Umbilical cord (tissue), 1 donor: ENCODE measurements at regions not wholly inside any gene's neighbourhood (a gene's known extent, or its start where the extent isn't known, plus 50 kb on each side); places are given as distances from the start of the nearest gene placed in this dataset.
"Not testable (repeated sequence)": the region's sequence is repeated elsewhere in the genome, so short reads cannot be mapped to it uniquely, and the experiment has no call there.

Experiments
- DNase-seq: peaks from one replicate; pipeline ENCODE4 v3.0.0-alpha.2; 2015; ENCODE audit warnings: low spot score

DNA sequence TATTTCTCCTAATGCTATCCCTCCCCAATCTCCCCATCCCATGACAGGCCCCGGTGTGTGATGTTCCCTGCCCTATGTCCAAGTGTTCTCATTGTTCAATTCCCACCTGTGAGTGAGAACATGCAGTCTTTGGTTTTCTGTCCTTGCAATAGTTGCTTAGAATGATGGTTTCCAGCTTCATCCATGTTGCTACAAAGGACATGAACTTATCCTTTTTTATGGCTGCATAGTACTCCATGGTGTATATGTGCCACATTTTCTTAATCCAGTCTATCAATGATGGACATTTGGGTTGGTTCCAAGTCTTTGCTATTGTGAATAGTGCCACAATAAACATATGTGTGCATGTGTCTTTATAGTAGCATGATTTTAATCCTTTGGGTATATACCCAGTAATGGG is 51.3 kb upstream of the RIOK2 start:
- not testable (repeated sequence) for DNase-seq

DNA sequence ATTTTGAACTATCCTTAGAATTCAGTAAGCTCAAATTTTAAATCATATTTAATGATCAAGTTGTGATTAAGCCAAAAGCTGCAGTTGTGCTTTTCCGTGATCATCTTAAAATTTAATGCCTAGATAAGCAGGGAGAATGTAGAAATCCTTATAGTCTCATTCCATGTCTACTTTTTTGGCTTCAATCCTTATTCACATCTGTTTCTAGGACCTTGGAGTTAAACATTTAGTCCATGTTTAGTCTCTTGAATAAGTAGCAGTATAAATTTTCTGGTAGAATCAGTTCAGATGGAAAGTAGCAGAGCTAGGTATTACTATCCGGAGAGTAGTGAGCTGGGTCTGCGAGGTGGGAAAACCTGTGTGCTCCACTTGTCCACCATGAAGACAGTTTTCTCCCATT is 59.3 kb upstream of the RIOK2 start:
- peak; percentile 45 for DNase-seq

DNA sequence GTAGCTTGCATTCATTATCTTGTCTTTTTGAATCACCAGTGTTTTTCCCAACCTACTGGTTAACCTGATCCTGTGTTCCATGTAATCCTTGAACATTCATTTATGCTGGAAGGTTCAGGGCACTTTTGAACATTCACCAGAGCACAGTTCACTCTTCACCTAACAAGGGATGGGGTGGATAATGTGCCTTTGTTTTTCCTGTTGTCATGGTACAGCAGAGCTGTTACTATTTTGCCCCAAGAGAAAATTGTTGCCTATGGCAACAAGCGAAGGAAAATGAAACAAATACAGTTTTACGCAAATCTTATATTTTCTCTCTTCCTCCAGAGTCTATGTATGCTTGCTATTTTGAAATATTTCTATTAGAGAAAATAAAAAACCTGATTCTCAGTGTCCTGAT is 60.3 kb upstream of the RIOK2 start:
- no peak for DNase-seq

DNA sequence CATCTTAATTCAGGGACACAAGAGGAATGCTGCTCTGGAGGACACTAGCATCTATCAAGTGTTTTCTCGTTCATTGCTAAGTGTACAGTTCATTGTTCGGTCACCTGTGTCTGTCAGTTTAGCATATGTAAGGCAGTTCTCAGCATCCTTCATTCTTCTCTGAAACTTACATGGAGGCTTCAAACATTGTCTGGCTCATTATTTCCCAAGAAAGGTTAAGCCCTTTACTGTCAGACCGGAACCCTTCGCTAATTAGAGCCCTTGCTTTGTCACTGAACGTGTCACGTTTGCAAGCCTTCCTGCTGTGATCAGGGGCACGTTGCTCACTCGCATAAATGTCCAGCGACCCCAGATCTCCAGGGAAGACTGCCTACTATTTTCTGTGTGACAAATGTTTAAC is 62.3 kb upstream of the RIOK2 start:
- DNase-seq: no peak

DNA sequence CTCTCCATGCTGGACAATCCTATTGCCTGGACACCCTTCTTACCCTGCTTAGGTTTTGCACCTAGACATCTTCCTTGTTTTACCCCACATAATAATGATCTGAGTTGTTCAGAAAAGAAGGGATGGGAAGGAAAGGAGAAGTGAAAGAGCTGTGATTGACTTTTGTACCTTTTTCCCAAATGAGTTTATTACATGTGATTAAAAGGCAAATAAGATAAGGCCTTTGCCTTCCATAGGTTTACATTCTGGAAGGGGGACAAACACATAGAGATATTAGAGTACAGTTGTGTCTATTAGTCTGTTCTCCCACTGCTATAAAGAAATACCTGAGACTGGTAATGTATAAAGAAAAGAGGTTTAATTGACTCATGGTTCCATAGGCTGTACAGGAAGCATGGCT is 67.1 kb upstream of the RIOK2 start:
- DNase-seq: no peak

DNA sequence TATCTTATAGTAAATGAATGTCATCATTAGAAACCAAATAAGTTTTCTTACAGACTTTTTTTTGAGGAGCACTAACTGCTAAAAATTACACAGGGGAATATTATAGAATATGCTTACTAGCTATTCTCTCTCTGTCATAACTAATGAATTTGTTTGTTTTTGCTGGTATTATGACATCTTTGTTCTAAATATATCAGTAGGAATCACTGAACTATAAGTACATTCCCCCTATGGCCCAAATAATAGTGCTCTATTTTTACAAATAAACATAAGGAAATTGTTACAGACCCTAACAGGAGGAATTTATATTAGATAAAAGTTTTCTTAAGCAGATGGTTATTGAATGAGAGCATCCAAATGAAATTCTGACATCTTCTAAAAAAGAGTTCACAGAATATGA is 83.0 kb upstream of the RIOK2 start:
- DNase-seq: no peak

DNA sequence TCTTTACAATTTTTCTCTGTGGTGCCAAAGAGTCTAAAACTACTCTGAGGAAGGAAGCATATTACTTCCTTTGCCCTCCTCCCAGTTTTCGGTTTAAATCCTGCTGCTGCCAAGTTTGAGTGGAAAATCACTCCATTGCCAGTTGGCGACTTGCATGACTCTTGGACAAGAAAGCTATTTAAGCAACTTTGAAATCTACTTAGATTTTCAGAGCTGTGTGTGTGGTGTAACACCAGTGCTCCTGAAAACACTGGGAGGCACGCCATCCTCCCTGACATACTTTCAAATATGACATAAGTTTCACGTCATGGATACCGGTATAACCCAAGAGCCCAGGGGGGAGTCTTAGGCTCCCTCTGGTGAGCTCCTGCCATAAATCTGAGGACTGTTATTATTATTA is 83.5 kb upstream of the RIOK2 start:
- DNase-seq: no peak

DNA sequence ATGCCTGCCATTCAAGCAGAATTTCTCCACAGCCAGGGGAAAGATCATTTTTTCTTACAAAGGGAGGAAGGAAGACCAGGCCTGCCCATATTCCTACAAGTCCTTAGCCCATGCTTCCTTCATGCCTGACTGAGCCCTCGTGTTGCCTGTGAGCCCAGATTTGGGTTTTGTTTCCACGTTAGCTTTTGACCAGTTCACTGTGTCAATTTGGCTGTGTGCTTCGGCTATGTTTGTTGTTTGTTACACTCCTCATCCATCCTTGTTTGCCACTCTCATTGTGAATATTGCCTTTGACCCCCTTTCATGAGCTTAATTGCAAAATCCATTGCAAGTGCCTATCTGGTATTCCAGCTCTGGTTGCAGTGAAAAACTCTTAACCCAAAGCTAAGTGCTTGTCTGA is 84.7 kb upstream of the RIOK2 start:
- no peak for DNase-seq

DNA sequence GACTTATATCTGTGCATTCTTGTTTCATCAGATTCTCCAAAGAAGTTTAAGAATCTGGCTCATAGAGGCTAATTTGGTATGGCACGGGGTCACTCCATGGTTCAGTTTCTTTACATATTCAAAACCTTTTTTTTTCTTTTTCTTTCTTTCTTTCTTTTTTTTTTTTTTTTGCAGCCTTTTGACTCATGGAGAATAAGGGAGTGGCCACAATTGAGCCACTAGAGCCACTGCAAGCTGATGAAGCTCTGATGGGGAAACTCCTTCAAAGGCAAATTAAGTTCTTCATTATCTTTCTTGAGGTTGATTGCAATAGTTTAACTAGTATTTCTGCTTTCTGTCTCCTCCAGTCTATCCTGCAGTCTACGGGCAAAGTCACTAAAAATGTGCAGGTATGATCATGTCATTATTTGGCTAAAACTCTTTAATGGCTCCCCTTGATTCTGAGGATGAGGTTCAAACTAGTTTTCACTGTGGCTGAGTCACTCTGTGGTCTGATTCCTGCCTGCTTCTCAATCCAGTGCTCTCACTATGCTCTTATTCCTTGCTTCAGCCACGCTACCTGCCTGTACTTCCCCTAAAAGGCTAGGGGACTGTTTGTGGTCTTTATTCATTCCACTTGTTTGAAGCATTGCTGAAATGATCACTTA is 93.5 kb upstream of the RIOK2 start:
- DNase-seq: no peak

DNA sequence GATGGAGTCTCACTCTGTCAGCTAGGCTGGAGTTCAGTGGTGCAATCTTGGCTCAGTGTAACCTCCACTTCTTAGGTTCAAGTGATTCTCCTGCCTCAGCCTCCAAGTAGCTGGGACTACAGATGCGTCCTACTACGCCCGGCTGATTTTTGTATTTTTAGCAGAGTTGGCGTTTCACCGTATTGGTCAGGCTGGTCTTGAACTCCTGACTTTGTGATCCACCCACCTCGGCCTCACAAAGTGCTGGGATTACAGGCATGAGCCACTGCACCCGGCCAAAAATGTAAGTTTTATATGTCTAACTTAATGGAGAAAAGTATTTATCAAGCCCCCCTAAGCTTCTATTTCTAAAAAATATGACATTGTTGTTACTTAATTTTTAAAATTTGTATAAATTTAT is 98.2 kb upstream of the RIOK2 start:
- DNase-seq: no peak

DNA sequence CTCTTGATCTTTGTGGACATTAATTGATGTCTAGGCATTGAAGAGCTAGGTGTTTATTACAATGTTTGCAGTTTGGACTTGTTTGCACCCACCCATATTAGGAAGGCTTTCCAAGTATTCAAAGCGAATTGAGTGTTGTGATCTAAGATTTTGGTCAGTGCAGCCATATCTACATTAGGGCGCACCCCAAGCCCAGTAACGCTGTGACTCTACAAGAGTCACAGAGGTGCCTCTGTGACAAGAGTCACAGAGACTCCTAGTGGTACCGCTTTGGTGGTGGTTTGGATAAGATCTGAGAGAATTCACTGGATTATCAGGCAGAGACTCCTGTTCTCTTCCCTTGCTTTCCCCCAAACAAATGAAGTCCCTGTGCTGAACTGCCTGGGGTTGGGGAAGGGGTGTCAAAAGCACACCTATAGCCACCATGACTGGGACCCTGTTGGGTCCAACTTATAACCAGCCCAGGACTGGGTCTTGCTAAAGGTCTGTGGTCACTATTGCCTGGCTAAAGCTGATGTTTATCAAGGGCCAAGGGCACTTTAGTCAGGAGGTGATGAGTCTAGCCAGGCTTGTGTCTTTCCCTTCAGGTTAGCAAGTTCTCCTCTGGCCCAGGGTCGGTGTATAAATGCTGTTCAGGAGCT is 114.1 kb upstream of the RIOK2 start:
- DNase-seq: no peak

DNA sequence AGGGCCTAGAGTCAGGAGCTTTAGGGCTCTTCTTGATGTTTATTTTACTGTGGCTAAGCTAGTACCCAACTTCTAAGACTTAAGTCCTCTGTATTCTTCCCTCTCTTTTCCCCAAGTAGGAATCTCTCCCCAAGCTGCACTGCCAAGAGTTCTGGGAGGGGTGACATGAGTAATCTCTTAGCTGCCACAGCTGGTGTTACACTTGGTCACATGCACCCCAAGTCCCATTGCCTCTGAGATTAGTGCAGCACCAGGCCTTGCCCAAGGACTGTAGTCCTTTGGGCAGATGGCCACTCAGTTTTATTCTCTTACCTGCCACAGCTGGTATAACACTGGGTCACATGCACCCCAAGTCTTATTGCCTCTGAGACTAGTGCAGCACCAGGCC is 114.7 kb upstream of the RIOK2 start:
- DNase-seq: no peak

DNA sequence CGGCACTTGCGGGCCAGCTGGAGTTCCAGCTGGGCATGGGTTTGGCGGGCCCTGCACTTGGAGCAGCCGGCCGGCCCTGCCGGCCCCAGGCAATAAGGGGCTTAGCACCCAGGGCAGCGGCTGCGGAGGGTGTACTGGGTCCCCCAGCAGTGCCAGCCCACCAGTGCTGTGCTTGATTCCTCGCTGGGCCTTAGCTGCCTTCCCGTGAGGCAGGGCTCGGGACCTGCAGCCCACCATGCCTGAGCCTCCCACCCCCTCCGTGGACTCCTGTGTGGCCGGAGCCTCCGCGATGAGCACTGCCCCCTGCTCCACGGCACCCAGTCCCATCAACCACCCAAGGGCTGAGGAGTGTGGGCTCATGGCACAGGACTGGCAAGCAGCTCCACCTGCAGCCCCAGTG is 118.1 kb upstream of the RIOK2 start:
- not testable (repeated sequence) for DNase-seq

DNA sequence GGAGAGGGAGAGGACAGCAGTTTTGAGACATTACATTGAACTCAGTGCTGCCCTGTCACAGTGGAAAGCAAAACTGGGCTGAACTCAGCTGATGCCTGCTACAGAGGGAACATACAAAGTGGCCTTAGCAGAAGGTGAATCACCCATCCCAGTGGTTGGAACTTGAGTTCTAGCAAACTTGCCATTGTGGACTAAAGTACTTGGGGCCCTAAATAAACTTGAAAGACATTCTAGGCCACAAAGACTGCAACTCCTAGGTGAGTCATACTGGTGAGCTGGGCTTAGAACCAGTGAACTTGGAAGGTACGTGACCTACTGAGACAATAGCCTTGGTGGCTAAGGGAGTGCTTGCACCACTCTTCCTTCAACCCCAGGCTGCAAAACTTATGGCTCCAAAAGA is 155.7 kb upstream of the RIOK2 start:
- no peak for DNase-seq

DNA sequence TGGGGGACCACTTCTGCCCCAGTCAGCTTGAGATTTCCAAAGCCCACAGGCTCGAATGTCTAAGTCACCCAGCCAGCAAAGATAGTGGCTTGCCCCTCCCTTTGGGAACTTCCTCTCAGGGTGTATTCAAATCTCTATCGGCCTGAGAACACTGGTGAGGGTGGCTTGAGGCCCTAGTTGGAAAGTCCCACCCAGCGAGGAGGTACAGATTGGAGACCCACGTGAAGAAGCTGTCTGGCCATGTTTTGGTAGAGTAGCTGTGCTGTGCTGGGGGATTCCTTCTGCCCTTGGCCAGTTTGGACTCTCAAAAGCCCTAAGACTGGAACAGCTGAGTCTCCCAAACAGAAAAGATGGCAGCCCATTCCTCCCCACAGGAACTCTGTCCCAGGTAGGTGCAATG is 172.7 kb upstream of the RIOK2 start:
- DNase-seq: no peak

DNA sequence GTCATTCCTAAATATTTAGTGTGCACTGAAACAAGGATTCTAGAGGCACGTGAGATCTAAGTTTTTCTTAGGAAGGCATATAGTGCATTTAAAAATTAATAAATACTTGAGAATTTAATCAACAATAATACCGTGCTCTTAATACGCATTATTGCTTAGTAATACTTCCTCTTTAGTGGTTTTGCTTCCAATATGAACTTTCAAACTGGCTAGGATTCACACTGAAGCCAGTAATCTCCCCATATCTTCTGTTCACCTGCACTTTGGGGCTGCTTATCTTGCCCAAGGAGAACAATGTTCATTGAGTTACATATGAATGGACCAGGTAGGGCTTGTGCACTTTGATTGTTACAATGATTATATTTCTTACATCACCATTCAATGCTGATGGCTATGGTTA is 180.5 kb upstream of the RIOK2 start:
- DNase-seq: no peak

DNA sequence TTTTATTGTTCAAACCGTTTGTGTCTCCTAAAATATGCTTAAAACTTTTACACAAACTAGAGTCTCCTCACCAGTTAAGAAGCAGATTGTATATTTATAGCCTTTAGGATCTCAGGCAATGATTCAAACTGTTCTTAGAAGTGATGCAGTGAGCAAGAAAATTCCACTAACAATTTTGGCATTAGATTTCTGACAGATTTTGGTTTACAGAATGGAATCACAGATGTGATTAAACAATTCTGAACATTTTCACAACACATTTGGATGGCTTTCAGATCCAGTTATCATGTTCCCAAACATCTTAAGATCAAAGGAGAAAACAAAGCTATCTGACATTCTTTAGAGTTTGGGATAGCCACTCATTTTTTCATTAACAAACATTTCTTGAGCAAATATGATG is 181.7 kb upstream of the RIOK2 start:
- DNase-seq: no peak

DNA sequence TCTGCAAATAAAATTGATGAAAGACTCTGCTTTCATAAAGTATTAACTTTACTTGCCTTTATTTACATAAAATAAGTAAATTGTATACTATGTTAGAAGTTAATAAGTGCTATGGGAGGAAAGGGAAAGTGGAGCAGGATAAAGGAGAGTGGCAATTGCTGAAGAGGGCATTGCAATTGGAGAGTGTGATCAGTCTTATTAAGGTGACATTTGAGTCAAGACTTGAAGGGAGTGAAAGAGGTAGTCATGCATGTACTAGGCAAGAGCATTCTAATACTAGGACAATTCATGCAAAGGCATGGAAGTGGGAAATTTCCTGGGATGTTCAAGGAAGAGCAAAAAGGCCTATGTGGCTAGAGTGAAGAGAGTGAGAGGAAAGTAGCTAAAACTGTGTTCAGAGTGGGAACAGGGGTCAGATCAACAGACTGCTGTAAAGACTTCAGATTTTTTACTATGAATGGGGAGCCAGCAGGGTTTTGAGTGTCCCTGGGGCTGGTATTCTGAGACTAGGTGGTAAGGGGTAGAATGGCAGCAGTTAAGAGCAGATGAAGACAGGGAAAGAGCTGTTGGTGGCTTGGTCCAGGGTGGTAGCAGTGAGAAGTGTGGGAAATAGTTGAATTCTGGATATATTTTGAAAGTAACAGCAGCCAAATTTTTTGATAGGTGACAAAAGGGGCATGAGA is 182.3 kb upstream of the RIOK2 start:
- DNase-seq: no peak

DNA sequence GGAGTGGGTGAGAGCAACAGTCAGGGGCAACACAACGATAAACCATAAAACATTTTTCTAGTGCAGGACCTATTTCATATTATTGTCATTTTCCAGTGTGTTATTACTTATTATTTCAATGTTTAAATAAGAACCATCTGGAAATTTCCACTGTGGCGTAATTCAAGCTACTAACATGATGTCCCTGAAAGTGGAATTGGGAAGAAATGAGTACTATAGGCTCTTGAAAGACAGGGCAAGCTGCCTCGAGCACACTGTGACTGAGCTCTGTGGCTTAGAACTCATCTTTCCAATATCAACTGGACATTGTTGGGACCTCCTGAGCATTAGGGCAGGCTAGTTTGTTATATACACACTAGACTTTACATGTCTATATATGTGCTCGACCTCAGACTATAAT is 182.9 kb upstream of the RIOK2 start:
- no peak for DNase-seq

DNA sequence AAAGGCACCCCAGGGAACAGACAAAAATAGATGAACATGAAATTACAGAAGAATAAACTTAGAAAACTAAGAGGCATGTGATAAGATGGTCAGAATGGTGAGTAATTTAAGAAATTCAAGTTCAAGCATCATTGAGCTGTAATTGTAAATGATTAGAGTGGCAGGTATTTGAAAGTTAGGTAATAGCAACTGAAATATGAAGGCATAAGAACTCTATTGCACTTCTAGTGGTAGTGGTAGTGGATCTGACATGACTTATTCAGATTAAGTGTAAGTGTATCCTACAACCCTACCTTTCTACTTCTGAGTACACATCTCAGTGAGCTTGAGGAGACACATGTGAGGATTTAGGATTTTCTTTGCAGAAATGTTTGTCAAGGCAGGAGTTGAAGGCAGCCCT is 192.9 kb upstream of the RIOK2 start:
- DNase-seq: no peak

DNA sequence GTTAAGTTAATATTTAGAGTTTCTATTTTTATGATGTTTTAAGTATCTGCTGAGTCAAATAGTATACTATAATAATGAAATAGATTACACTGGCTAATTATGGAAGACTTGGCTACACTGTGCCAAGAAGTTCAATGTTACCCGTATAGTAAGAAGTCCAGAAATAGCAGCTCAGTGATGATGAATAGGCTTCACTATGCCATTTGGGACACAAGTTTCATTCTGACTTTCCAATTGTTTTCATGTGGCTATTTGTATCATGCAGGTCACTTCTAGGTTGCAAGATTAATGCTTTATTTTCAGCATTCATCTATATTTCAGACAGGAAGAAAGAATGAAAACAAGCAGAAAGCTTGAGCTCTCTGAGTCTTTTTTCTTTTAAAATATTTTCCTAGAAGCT is 194.5 kb upstream of the RIOK2 start:
- no peak for DNase-seq

DNA sequence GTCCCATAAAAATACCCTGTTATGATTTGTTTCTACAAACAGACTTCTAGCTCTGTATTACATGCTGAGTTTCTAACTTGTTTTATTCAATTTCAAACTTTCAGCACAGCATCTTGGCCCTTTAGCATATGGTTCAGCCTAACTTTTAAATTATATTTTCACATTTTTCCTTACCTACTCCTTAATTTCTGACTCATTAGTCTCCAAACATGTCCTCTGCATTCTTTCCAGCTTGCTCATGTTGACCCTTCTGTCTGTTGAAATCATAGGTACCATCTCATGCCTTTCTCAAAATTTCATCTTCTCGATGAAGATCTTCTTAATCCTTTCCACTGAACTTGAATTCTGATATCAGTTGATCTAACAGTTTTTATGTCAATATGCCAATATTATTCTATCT is 200.9 kb upstream of the RIOK2 start:
- DNase-seq: no peak

DNA sequence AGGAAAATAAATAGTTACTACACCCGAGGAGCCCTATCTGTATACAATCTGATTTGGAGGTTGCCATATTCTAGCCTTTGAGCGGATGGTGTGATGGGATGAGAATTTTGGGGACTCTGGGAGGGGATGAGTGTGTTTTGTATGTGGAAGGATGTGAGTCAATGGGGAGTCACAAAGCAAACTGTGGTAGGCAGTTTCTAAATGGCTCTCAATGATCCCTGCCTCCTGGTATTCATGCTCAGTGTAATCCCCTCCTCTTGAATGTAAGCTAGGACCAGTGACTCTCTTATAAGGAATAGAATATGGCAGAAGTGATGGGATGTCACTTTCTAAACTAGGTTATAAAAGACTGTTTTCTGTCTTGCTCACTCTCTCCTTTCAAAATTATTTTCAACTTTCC is 205.7 kb upstream of the RIOK2 start:
- no peak for DNase-seq

DNA sequence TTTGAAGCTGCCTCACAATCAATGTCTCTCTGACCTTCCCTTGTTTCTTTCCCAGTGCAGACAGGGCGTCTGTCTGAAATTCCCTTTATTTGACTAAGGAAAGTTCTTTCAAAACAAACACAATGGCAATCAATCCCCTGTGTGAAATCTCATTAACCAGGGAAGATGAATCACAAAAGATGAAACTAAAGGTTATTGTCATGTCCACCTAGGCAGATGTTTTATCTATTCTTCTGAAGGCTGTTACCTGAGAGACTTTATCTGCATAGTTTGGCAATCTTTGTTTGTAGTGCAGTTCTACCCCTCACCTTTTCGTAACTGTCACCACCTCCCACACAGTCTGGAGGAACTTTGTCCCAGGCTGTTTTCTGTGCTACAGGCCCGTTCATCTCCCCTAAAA is 217.5 kb upstream of the RIOK2 start:
- DNase-seq: no peak
